DND-41 (cell line): ENCODE measurements at regions not wholly inside any gene's neighbourhood (a gene's known extent, or its start where the extent isn't known, plus 50 kb on each side); places are given as distances from the start of the nearest gene placed in this dataset.
"Not testable (repeated sequence)": the region's sequence is repeated elsewhere in the genome, so short reads cannot be mapped to it uniquely, and the experiment has no call there.

ENCODE experiments used
- EZH2 ChIP-seq: IDR thresholded peaks from 3 replicates; pipeline ENCODE4 v1.6.1; 2012; ENCODE audit warnings: borderline replicate concordance, low read depth, mild to moderate bottlenecking, moderate library complexity, low read length, inconsistent platforms; ENCODE audit not compliant: severe bottlenecking
- TF ChIP-seq, protein P1 (sequence below): IDR thresholded peaks from 2 replicates; pipeline ENCODE4 v1.5.1; 2012; ENCODE audit warnings: borderline replicate concordance, low read length, moderate library complexity, mild to moderate bottlenecking; ENCODE audit not compliant: poor library complexity, severe bottlenecking; ENCODE audit errors: extremely low read depth

DNA sequence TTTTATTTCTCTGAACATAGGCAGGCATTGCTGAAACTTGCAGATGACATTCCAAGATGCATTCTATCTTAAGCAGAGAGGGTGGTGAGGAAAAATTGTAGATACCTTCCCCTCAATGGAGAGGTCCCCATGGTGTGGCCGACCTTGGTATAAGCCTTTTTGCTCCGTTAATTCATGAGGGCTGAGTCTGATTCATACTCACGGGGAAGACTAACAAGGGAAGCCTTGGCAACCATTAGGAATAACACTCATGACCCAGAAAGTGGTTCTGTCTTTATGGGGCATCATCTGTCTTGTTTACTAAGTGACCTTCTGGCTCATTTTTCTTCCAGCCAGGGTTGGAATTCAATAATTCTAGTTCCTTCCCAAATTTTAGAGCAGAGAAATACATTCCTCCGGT lies 148.3 kb downstream of the ADRA2C start:
- TF ChIP-seq, protein P1, sequence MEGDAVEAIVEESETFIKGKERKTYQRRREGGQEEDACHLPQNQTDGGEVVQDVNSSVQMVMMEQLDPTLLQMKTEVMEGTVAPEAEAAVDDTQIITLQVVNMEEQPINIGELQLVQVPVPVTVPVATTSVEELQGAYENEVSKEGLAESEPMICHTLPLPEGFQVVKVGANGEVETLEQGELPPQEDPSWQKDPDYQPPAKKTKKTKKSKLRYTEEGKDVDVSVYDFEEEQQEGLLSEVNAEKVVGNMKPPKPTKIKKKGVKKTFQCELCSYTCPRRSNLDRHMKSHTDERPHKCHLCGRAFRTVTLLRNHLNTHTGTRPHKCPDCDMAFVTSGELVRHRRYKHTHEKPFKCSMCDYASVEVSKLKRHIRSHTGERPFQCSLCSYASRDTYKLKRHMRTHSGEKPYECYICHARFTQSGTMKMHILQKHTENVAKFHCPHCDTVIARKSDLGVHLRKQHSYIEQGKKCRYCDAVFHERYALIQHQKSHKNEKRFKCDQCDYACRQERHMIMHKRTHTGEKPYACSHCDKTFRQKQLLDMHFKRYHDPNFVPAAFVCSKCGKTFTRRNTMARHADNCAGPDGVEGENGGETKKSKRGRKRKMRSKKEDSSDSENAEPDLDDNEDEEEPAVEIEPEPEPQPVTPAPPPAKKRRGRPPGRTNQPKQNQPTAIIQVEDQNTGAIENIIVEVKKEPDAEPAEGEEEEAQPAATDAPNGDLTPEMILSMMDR, result not testable (repeated sequence)
- not testable (repeated sequence) for TF ChIP-seq EZH2
